IMR-90 (cell line): ENCODE measurements at regions not wholly inside any gene's neighbourhood (a gene's known extent, or its start where the extent isn't known, plus 50 kb on each side); places are given as distances from the start of the nearest gene placed in this dataset.

Source experiments
- ATAC-seq: fragments of 200-7000 bp; cut with Tn5 transposase; 2 replicates; pipeline ENCODE4 v1.9.1; 2020; ENCODE audit warnings: low read depth, mild to moderate bottlenecking, moderate library complexity
- BruUV-seq: library from RNA; stranded (reverse); fragments of 400-500 nt; replicated peaks from 2 replicates; lab custom pipeline; 2021; lab: Mats Ljungman, UMichigan
- CTCF ChIA-PET: fragments of 300-600 bp; formaldehyde crosslinking; extraction: SDS; loops from one replicate; lab custom pipeline; 2021; ENCODE audit warnings: antibody characterized with exemption; lab: Yijun Ruan, JAX
- POLR2A ChIA-PET: fragments of 300-600 bp; sonication (Branson Sonifier 250); formaldehyde crosslinking; loops from one replicate; lab custom pipeline; 2022; ENCODE audit warnings: antibody characterized with exemption; ENCODE audit not compliant: unreplicated experiment; lab: Charles Lee
- DNase-seq: peaks from one replicate; pipeline ENCODE4 v3.0.0; 2013
- H2AFZ ChIP-seq: replicated peaks from 2 replicates; pipeline ENCODE3; 2013; ENCODE audit warnings: low read length, mild to moderate bottlenecking; ENCODE audit not compliant: poor library complexity
- H2AK5ac ChIP-seq: 2 replicates; pipeline ENCODE4 v1.6.1; 2013; ENCODE audit warnings: low read depth, low read length, inconsistent platforms
- H2AK9ac ChIP-seq: replicated peaks from 2 replicates; pipeline ENCODE3; 2013; ENCODE audit warnings: mild to moderate bottlenecking, low read depth, low read length, moderate library complexity; ENCODE audit not compliant: poor library complexity
- H2BK120ac ChIP-seq: 2 replicates; pipeline ENCODE4 v1.6.1; 2013; ENCODE audit warnings: low read depth, low read length, inconsistent platforms
- H2BK15ac ChIP-seq: 3 replicates; pipeline ENCODE4 v1.6.1; 2013; ENCODE audit warnings: low read depth, low read length, inconsistent platforms
- H2BK20ac ChIP-seq: 2 replicates; pipeline ENCODE4 v1.6.1; 2013; ENCODE audit warnings: low read depth, mild to moderate bottlenecking, inconsistent platforms, low read length, moderate library complexity
- H2BK5ac ChIP-seq: 2 replicates; pipeline ENCODE4 v1.6.1; 2013; ENCODE audit warnings: mild to moderate bottlenecking, low read depth, low read length, inconsistent platforms; ENCODE audit not compliant: poor library complexity, severe bottlenecking
- H3K14ac ChIP-seq: replicated peaks from 2 replicates; pipeline ENCODE4 v1.6.1; 2013; ENCODE audit warnings: low read depth, low read length, inconsistent platforms
- H3K18ac ChIP-seq: 2 replicates; pipeline ENCODE4 v1.6.1; 2013; ENCODE audit warnings: low read depth, low read length, control low read depth
- H3K23ac ChIP-seq: 2 replicates; pipeline ENCODE4 v1.6.1; 2013; ENCODE audit warnings: low read depth, low read length, inconsistent platforms
- H3K27ac ChIP-seq: 2 replicates; pipeline ENCODE4 v1.5.1; 2013; ENCODE audit warnings: mild to moderate bottlenecking, control low read depth, low read length; ENCODE audit not compliant: insufficient read depth
- H3K27me3 ChIP-seq: 2 replicates; pipeline ENCODE4 v1.6.1; 2013; ENCODE audit warnings: low read length; ENCODE audit not compliant: control insufficient read depth, insufficient read depth
- H3K36me3 ChIP-seq: 2 replicates; pipeline ENCODE4 v1.6.1; 2013; ENCODE audit warnings: low read length, mixed read lengths; ENCODE audit not compliant: control insufficient read depth, insufficient read depth
- H3K4ac ChIP-seq: 2 replicates; pipeline ENCODE4 v1.6.1; 2013; ENCODE audit warnings: low read depth, low read length, inconsistent platforms
- H3K4me1 ChIP-seq: 2 replicates; pipeline ENCODE4 v1.6.1; 2013; ENCODE audit warnings: low read length, mixed read lengths; ENCODE audit not compliant: control insufficient read depth, insufficient read depth
- H3K4me2 ChIP-seq: 2 replicates; pipeline ENCODE4 v1.6.1; 2013; ENCODE audit warnings: low read depth, mild to moderate bottlenecking, control low read depth, low read length, moderate library complexity
- H3K4me3 ChIP-seq: 2 replicates; pipeline ENCODE4 v1.5.1; 2013; ENCODE audit warnings: low read depth, mild to moderate bottlenecking, control low read depth, low read length, moderate library complexity; ENCODE audit not compliant: insufficient read depth
- H3K56ac ChIP-seq: 2 replicates; pipeline ENCODE4 v1.6.1; 2013; ENCODE audit warnings: low read length, inconsistent platforms; ENCODE audit not compliant: insufficient read depth; ENCODE audit errors: extremely low read depth
- H3K79me1 ChIP-seq, 2 experiments: 2 replicates each; pipeline ENCODE4 v1.6.1; 2013; ENCODE audit warnings: low read length in 2 of 2, inconsistent platforms in 1 of 2, low read depth in 1 of 2
- H3K9ac ChIP-seq: 2 replicates; pipeline ENCODE4 v1.6.1; 2013; ENCODE audit warnings: low read depth, low read length, control low read depth
- H3K9me1 ChIP-seq: 2 replicates; pipeline ENCODE4 v1.6.1; 2013; ENCODE audit warnings: low read length, inconsistent platforms; ENCODE audit not compliant: insufficient read depth
- H3K9me3 ChIP-seq: 2 replicates; pipeline ENCODE4 v1.6.1; 2013; ENCODE audit warnings: low read length; ENCODE audit not compliant: control insufficient read depth, insufficient read depth
- H4K20me1 ChIP-seq: 2 replicates; pipeline ENCODE4 v1.6.1; 2013; ENCODE audit warnings: low read length, inconsistent platforms; ENCODE audit not compliant: insufficient read depth
- H4K5ac ChIP-seq: 2 replicates; pipeline ENCODE4 v1.6.1; 2013; ENCODE audit warnings: mild to moderate bottlenecking, low read depth, low read length, control low read depth
- H4K8ac ChIP-seq, 2 experiments: 2 replicates each; pipeline ENCODE4 v1.6.1; 2013; ENCODE audit warnings: low read depth in 2 of 2, low read length in 2 of 2, control low read depth in 1 of 2, inconsistent platforms in 1 of 2
- H4K91ac ChIP-seq: 2 replicates; pipeline ENCODE4 v1.6.1; 2013; ENCODE audit warnings: low read depth, low read length, inconsistent platforms; ENCODE audit not compliant: insufficient read depth
- CEBPB ChIP-seq: IDR thresholded peaks from 2 replicates; pipeline ENCODE4 v1.6.1; 2012; ENCODE audit warnings: low read depth, low read length, improper control_type of control experiment
- CHD1 ChIP-seq: IDR thresholded peaks from 2 replicates; pipeline ENCODE4 v1.6.1; 2012; ENCODE audit warnings: low read depth, low read length, improper control_type of control experiment
- CTCF ChIP-seq: conservative IDR thresholded peaks from 2 replicates; pipeline ENCODE4 v1.5.1; 2012; ENCODE audit warnings: mild to moderate bottlenecking, low read depth, low read length, improper control_type of control experiment
- FOS ChIP-seq: fragments of 150-350 bp; IDR thresholded peaks from 2 replicates; pipeline ENCODE4 v1.6.1; 2016; ENCODE audit warnings: low read depth, low read length
- MAFK ChIP-seq: IDR thresholded peaks from 2 replicates; pipeline ENCODE4 v1.6.1; 2012; ENCODE audit warnings: low read depth, low read length, improper control_type of control experiment
- MAZ ChIP-seq: IDR thresholded peaks from 2 replicates; pipeline ENCODE4 v1.6.1; 2012; ENCODE audit warnings: low read depth, mild to moderate bottlenecking, low read length, improper control_type of control experiment, moderate library complexity, borderline replicate concordance
- NFE2L2 ChIP-seq: fragments of 150-350 bp; IDR thresholded peaks from 2 replicates; pipeline ENCODE4 v1.6.1; 2016; ENCODE audit warnings: low read depth, mild to moderate bottlenecking, low read length
- POLR2A ChIP-seq: IDR thresholded peaks from 2 replicates; pipeline ENCODE4 v1.6.1; 2012; ENCODE audit warnings: mild to moderate bottlenecking, low read depth, low read length
- RFX5 ChIP-seq: IDR thresholded peaks from 2 replicates; pipeline ENCODE4 v1.8.0; 2012; ENCODE audit warnings: low read depth, mild to moderate bottlenecking, low read length, moderate library complexity
- SMC3 ChIP-seq: fragments of 150-350 bp; IDR thresholded peaks from 2 replicates; pipeline ENCODE4 v1.6.1; 2016; ENCODE audit warnings: low read depth, mild to moderate bottlenecking, antibody characterized with exemption, low read length, moderate library complexity
- USF2 ChIP-seq: fragments of 150-350 bp; IDR thresholded peaks from 2 replicates; pipeline ENCODE4 v1.6.1; 2017; ENCODE audit warnings: mild to moderate bottlenecking, antibody characterized with exemption, low read length, low read depth
- WGBS, 2 experiments: methylation state at CpG; one replicate each; pipeline versions ENCODE4 v1.1.5 to v1.1.7; 2013; ENCODE audit warnings: missing lambda C conversion rate in 2 of 2; ENCODE audit not compliant: insufficient read length in 1 of 2; ENCODE audit errors: extremely low coverage in 2 of 2; 5-methylcytosine and 5-hydroxymethylcytosine counted together
- dilution Hi-C: fragments of 300-500 bp; cut with HindIII; formaldehyde crosslinking; loops from one replicate; pipeline ENCODE4 v1.14.3; 2018; ENCODE audit warnings: low sequenced_read_pairs; ENCODE audit not compliant: unreplicated experiment
- in situ Hi-C: fragments of 300-500 bp; cut with MboI; formaldehyde crosslinking; loops from 3 replicates; pipeline ENCODE4 v1.14.3; 2019; ENCODE audit warnings: low sequenced_read_pairs, inconsistent platforms, mixed read lengths
- intact Hi-C: fragments of 100-400 bp; cut with micrococcal nuclease; formaldehyde crosslinking; loops from 2 replicates; pipeline ENCODE4 v1.10.0; 2022

DNA sequence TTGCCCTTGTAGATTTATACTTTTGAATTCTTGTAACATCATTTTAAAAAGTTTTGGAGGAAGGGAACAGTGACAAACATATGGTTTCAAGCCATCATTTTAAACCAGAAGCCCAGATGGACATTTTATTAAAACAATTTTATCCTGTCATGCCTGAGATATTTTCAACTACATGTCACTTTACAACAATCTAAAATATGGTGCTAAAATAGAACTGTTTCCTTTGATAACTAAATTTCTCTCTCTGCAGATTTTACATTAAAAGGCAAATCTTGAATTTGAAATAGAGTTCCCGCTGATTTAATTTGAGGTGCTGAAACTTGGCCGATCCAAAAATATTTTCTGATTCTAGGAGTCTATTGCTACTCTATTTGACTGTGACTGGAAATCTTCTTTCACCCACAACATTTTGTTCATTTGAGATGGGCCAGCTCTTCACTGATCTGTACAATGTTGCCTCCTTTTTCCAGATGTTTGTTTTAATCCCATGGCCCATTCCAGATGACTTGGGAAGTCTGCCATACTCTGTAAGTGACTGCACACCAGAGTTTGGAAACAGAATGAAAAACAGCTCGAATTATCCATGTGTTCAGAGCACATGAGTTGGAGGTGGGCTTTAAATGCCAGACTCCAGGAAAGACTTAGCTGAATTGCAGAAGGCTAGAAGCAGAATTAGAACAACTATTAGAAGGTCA, 402.5 kb downstream of the TMEM135 start:
- no peak overlapping the region for H2AK9ac ChIP-seq
- H3K18ac ChIP-seq = peak overlapping the region; percentile 93
- no peaks in the 10 kb centered on the region for H3K9me3 ChIP-seq
- peak overlapping the region; percentile 70; the same call in 1 of the 2 replicates for H3K56ac ChIP-seq
- peak overlapping the region; percentile 91 for H3K23ac ChIP-seq
- H4K8ac ChIP-seq = peak overlapping the region; percentile 82 to 86; a peak in 3 of 4 replicates
- ChIA-PET CTCF (no interaction called here), POLR2A (interaction anchor here (0.5 kb wide), 1 partner anchor 25 kb away, joined by 3 read pairs; no protein-coding TSS in a partner anchor)
- ATAC-seq (no peak), DNase-seq (no peak)
- H3K79me1 ChIP-seq = 0 out of 4 replicates have a peak, but pooled peaks cover 0 to 3% of the 10 kb centered on the region in 2 experiments
- intact Hi-C loops = no loop called here
- H3K4me3 ChIP-seq = no peak overlapping the region
- peak overlapping the region; percentile 54 for H2AFZ ChIP-seq
- WGBS, 2 experiments = no CpG with 5 or more reads among the region's 3 CpGs
- no peaks in the 10 kb centered on the region for H3K27me3 ChIP-seq
- dilution Hi-C loops = no loop called here
- peaks cover 16% of the 10 kb centered on the region; the same call in 1 of the 2 replicates for H3K4me1 ChIP-seq
- H4K91ac ChIP-seq = peak overlapping the region; percentile 81
- no peaks in the 10 kb centered on the region for H4K20me1 ChIP-seq
- no TSS peak for BruUV-seq
- peak overlapping the region; percentile 87 for H2BK5ac ChIP-seq
- H3K9me1 ChIP-seq = peaks cover 19% of the 10 kb centered on the region
- no peaks in the 10 kb centered on the region for H3K36me3 ChIP-seq
- H3K14ac ChIP-seq = peak overlapping the region; percentile 80
- H4K5ac ChIP-seq = peak overlapping the region; percentile 84; the same call in 1 of the 2 replicates
- H3K4me2 ChIP-seq = peak overlapping the region; percentile 33; the same call in 1 of the 2 replicates
- no peak overlapping the region for H3K9ac ChIP-seq
- H3K4ac ChIP-seq = peak overlapping the region; percentile 92
- in situ Hi-C loops = no loop called here
- H2BK15ac ChIP-seq = peak overlapping the region; percentile 86; the same call in 2 of the 3 replicates
- H3K27ac ChIP-seq = peak overlapping the region; percentile 80
- H2BK120ac ChIP-seq = peak overlapping the region; percentile 97
- H2AK5ac ChIP-seq = peak overlapping the region; percentile 69; the same call in 1 of the 2 replicates
- H2BK20ac ChIP-seq = peak overlapping the region; percentile 98
- TF ChIP-seq CTCF = no peak
- no peak for TF ChIP-seq POLR2A
- TF ChIP-seq MAZ = no peak
- no peak for TF ChIP-seq RFX5
- no peak for TF ChIP-seq MAFK
- no peak for TF ChIP-seq FOS
- TF ChIP-seq CHD1 = no peak
- no peak for TF ChIP-seq NFE2L2
- no peak for TF ChIP-seq CEBPB
- no peak for TF ChIP-seq SMC3
- TF ChIP-seq USF2 = no peak
